ENCODE measurements at regions not wholly inside any gene's neighbourhood (a gene's known extent, or its start where the extent isn't known, plus 50 kb on each side); places are given as distances from the start of the nearest gene placed in this dataset.
"Not testable (repeated sequence)": the region's sequence is repeated elsewhere in the genome, so short reads cannot be mapped to it uniquely, and the experiment has no call there.

DNA sequence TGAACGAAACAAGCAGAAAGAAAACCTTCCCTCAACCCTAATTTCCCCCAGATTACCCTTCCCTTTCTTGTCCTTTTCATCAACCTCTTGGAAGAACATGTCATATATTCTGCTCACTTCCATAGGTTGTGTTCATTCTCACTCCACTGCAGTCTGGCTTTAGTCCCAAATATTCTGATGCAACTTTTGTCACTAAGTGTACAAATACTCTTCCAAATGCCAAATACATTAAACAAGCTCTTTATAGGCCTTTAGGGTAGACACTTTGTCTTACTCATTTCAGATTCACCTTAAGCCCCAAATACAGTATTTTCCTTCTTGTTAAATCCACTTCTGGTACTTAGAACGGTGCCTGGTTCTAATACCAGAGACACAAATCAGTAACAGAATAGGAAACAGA, 406.5 kb upstream of the CDIN1 start:
- ATAC-seq (no peak), DNase-seq (ENCODE audit: low spot score) (no peak)
- intact Hi-C loops (cut with DNase I) = no loop called here

- ATAC-seq (no peak), DNase-seq (ENCODE audit: low spot score) (no peak)
- intact Hi-C loops (cut with DNase I) = no loop called here
Observed at GRCh38 chr15:36175186-36175740, 404.2 kb upstream of the CDIN1 start.

GRCh38 chr15:36175741-36176291, 403.6 kb upstream of the CDIN1 start:
- intact Hi-C loops (cut with DNase I) = no loop called here
- no peak for DNase-seq (ENCODE audit: low spot score)
- no peak for ATAC-seq

- no peak for DNase-seq (ENCODE audit: low spot score)
- ATAC-seq = peak; percentile 36
- intact Hi-C loops (cut with DNase I) = no loop called here
Observed at GRCh38 chr15:36177590-36178302, 401.7 kb upstream of the CDIN1 start.

- ATAC-seq (peak; percentile 48), DNase-seq (ENCODE audit: low spot score) (no peak)
- intact Hi-C loops (cut with DNase I) = no loop called here
Observed at GRCh38 chr15:36178303-36178633, 401.2 kb upstream of the CDIN1 start.

DNA sequence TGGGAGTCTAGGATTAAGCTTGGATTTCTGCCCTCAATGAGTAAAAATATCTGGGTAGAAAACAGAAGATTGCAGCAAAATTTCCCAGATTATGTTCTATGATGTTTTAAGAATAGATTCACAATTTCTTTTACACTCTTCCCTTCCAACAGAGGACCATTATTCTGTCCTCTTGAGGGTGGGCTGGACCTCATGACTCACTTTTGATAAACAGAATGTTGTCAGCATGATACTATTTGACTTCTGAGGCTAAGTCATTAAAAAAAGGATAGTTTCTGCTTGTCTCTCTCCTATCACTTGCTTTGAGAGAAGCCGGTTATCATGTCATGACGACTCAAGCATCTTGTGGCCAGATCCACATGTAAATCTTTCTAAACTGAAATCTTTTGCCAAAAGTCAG, 396.2 kb upstream of the CDIN1 start:
- no peak for DNase-seq (ENCODE audit: low spot score)
- ATAC-seq = peak; percentile 41
- intact Hi-C loops (cut with DNase I) = no loop called here

- no peak for ATAC-seq
- intact Hi-C loops (cut with DNase I) = no loop called here
- no peak for DNase-seq (ENCODE audit: low spot score)
Observed at GRCh38 chr15:36185438-36185837, 394.0 kb upstream of the CDIN1 start.

DNA sequence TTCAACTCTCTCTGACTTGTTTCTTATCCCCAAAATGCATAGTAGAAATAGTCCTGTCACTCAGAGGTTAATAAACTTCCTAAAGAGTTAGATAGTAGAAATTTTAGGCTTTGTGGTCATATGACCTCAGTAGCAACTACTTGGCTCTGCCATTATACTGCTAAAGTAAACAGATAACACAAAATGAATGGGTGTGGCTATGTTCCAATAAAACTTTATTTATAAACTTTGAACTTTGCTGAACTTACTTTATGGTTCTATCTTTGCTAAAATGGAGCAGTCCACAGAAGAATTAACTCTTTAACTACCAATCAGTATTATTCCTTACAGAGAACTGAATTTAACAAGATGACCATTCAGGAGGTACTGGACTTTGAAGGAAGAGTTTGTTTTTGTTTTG, 393.6 kb upstream of the CDIN1 start:
- DNase-seq (ENCODE audit: low spot score) (no peak), ATAC-seq (no peak)
- intact Hi-C loops (cut with DNase I) = no loop called here

DNA sequence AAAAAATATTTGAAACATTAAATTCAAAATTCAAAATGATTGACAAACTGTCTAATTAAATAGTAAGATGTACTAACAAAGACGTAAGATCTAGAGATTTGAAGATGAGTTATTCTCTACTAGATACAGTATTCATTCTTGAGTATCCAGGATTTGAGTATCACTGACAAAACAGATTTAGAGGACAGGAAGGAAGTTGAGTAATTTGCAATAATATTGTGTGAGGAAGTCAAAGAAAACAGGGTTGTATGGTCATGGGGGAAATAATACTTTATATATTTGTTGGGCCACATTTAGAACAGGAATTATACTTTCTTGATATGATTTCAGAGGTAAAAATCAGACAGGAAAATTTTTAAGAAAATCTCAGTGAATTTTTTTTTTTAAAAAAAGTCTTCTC, 393.1 kb upstream of the CDIN1 start:
- intact Hi-C loops (cut with DNase I) = no loop called here
- no peak for DNase-seq (ENCODE audit: low spot score)
- ATAC-seq = no peak

DNA sequence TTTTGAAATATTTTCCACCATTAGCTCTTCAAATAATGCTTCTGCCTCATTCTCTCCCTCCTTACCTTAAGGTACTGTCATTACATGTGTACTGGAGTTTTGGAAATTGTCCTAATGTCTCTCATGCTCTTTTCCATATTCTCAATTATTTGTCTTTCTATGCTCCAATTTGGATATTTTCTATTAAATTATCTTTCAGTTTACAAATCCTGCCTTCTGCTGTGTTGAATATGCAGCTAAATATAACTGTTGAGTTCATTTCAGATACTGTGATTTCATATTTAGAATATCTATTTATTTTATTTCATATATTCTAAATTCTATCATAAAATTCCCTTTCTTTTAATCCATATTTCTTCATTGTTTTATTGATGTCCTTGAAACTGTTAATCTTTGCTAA, 388.0 kb upstream of the CDIN1 start:
- ATAC-seq = no peak
- no peak for DNase-seq (ENCODE audit: low spot score)
- intact Hi-C loops (cut with DNase I) = no loop called here

- intact Hi-C loops (cut with DNase I); ATAC-seq; DNase-seq (ENCODE audit: low spot score): not testable (repeated sequence)
Observed at GRCh38 chr15:36195361-36196007, 383.9 kb upstream of the CDIN1 start.

- ATAC-seq (no peak), DNase-seq (ENCODE audit: low spot score) (no peak)
- intact Hi-C loops (cut with DNase I) = no loop called here
Observed at GRCh38 chr15:36208868-36209582, 370.4 kb upstream of the CDIN1 start.

GRCh38 chr15:36210426-36210825, 369.0 kb upstream of the CDIN1 start:
- ATAC-seq (no peak), DNase-seq (ENCODE audit: low spot score) (no peak)
- intact Hi-C loops (cut with DNase I) = no loop called here

DNA sequence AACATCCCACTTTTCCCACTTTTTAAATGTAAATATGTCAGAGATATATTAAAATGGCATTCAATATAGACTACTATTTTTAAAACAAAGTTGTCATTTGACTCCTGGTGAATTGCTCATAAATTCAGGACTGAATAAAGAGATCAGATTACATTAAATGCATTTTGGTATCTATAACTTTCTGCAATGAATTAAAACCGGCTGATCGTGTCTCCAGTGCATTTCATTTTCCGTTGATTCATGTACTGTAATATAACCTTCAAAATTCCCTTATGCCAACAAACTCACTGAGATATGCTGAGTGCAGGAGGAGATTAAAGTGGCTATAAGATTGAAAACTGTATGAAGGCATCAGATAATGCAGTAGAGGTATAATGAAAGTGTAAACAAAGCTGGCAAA, 361.1 kb upstream of the CDIN1 start:
- intact Hi-C loops (cut with DNase I) = no loop called here
- DNase-seq (ENCODE audit: low spot score) (no peak), ATAC-seq (no peak)

- intact Hi-C loops (cut with DNase I) = no loop called here
- ATAC-seq = no peak
- no peak for DNase-seq (ENCODE audit: low spot score)
Observed at GRCh38 chr15:36218991-36219390, 360.4 kb upstream of the CDIN1 start.

DNA sequence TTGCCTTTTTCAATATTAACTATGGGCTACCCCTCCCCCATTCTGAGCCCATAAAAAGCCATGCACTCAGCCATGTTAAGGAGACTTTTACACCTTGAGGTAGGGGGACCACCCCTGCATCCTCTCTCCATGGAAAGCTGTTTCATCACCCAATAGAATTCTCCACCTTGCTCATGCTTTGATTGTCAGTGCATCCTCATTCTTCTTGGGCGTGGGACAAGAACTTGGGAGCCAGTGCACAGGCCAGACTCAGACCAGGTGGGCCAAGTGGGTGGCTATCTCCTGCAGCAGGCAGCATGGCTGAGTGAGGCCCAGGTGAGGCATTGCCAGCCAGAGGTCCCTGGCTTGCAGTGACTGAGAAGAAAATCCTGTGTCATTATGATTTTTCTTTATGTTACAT, 357.4 kb upstream of the CDIN1 start:
- intact Hi-C loops (cut with DNase I) = no loop called here
- DNase-seq (ENCODE audit: low spot score) (no peak), ATAC-seq (no peak)

GRCh38 chr15:36230776-36231175, 348.6 kb upstream of the CDIN1 start:
- no peak for ATAC-seq

GRCh38 chr15:36232491-36232890, 346.9 kb upstream of the CDIN1 start:
- intact Hi-C loops (cut with DNase I) = no loop called here
- DNase-seq (ENCODE audit: low spot score) = no peak

More at GRCh38 chr15:36230776-36231175, 348.6 kb upstream of the CDIN1 start:
- intact Hi-C loops (cut with DNase I) = no loop called here
- DNase-seq (ENCODE audit: low spot score) = no peak

GRCh38 chr15:36234743-36235142, 344.7 kb upstream of the CDIN1 start:
- intact Hi-C loops (cut with DNase I) = no loop called here
- ATAC-seq = no peak
- DNase-seq (ENCODE audit: low spot score) = no peak

More at GRCh38 chr15:36232491-36232890, 346.9 kb upstream of the CDIN1 start:
- ATAC-seq = no peak

DNA sequence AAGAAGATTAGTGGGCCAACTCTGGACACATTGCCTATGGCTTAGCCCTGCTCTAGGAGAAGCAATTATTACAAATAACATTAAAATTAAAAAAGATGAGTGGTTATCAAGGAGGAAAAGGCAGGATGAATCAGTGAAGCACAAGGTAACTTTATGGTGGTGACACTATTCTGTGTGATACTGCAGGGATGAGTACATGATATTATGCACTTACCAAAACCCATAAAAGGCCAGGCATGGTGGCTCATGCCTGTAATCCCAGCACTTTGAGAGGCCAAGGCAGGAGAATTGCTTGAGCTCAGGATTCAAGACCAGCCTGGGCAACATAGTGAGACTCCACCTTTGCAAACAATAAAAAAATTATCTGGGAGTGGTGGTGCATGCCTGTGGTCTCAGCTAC, 344.3 kb upstream of the CDIN1 start:
- ATAC-seq (no peak), DNase-seq (ENCODE audit: low spot score) (no peak)
- intact Hi-C loops (cut with DNase I) = no loop called here
